ENCODE measurements at regions not wholly inside any gene's neighbourhood (a gene's known extent, or its start where the extent isn't known, plus 50 kb on each side); places are given as distances from the start of the nearest gene placed in this dataset.
"Not testable (repeated sequence)": the region's sequence is repeated elsewhere in the genome, so short reads cannot be mapped to it uniquely, and the experiment has no call there.

DNA sequence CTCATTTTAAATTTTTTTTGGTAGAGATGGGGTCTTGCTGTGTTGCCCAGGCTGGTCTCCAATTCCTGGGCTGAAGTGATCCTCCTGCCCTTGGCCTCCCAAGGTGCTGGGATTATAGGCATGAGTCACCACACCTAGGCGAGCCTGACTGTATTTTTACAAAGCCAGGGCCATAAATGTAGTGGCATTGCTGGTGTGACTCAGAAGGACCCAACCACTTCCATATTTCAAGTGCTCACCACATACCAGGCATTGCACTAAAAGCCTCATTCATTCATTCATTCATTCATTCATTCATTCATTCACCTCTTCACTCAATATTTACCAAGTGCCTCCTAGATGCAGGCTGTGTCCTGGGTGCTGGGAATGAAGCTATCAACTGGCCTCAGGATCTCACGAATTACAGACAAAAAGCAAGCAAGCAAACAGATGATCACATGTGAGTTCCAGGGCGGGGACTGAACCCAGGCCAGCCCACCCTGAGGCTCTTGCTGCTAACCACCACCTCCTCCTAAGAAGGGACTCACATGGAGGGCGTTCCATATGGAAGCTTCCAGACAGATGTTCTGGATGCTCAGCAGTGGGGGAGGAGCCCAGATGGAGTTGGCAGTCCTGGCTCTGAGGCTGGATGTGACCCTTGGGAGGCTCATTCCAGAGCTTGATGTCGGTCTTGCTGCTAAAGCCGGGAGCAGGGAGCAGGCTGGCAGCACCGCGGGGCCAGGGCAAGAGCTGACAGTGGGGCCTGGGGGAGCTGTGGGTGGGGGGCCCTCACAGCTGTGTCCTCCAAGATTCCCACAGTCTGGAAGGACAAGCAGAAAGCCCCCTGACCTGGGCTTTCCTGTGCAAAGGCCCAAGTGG is 158.8 kb downstream of the CTTN start:
- H3K4me3 ChIP-seq (ENCODE audit: low read depth, low read length) = no peak overlapping the region
- DNase-seq (ENCODE audit: low read depth) = peak; percentile 12
- TF ChIP-seq, protein P1, sequence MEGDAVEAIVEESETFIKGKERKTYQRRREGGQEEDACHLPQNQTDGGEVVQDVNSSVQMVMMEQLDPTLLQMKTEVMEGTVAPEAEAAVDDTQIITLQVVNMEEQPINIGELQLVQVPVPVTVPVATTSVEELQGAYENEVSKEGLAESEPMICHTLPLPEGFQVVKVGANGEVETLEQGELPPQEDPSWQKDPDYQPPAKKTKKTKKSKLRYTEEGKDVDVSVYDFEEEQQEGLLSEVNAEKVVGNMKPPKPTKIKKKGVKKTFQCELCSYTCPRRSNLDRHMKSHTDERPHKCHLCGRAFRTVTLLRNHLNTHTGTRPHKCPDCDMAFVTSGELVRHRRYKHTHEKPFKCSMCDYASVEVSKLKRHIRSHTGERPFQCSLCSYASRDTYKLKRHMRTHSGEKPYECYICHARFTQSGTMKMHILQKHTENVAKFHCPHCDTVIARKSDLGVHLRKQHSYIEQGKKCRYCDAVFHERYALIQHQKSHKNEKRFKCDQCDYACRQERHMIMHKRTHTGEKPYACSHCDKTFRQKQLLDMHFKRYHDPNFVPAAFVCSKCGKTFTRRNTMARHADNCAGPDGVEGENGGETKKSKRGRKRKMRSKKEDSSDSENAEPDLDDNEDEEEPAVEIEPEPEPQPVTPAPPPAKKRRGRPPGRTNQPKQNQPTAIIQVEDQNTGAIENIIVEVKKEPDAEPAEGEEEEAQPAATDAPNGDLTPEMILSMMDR (IDR thresholded peaks at IDR 0.05; ENCODE audit: insufficient read depth, low read depth, low read length, missing control alignments) = no peak

DNA sequence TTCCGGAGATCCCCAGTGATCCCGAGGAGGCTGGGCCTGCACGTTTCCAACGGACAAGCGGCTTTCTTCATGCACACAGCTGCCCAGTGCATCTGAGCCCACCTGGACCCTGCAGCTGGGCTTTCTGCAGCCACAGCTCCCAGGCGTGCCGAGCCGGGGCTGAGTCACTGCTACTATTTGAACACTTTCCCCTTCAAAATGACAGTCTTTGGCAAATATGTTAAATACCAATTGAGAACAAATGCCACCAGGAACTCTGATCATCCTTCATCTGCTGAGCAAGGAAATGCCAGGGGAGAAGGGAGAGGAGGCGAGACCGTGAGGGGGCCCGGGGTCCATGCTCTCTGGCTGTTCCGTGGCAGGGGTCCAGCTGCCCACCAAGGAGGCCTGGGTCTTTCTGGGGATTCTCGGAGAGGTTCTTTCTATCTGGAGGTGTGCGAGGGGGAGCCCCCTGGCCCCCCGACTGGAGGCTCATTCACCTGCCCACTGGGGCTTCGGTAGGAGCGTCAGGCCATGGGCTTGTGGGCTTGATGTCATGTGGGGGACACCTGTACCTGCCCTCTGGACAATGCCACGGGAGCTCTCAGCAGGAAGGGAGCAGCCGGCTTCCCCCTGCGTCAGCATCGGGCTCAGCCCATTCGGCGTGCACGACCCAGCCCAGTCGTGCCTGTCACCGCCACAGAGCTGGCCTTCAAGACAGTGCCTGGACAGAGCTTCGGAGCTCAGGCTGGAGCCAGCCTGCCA is 159.6 kb downstream of the CTTN start:
- TF ChIP-seq, protein P1 (IDR thresholded peaks at IDR 0.05; ENCODE audit: insufficient read depth, low read depth, low read length, missing control alignments) = no peak
- no peak overlapping the region for H3K4me3 ChIP-seq (ENCODE audit: low read depth, low read length)
- no peak for DNase-seq (ENCODE audit: low read depth)

DNA sequence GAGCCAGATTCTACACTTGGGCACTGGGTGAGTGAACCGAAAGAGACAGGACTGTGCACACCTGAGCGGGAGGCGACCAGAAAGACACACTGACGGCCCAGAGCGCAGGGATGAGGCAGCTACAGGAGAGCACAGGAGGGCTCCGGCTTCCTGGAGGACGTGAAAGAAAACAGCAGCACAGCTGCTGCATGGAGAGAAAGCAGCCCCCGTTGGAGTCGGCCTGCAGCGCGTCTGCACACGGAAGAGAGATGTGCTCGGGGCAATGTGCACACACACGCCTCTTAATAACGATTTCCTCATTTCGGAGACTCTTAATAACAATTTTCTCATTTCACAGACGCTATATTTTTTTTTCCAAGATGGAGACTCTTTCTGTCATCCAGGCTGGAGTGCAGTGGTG is 160.4 kb downstream of the CTTN start:
- DNase-seq (ENCODE audit: low read depth) = no peak
- no peak overlapping the region for H3K4me3 ChIP-seq (ENCODE audit: low read depth, low read length)
- TF ChIP-seq, protein P1 (IDR thresholded peaks at IDR 0.05; ENCODE audit: insufficient read depth, low read depth, low read length, missing control alignments) = no peak

GRCh38 chr11:70559516-70559915 is 161.2 kb downstream of the CTTN start:
- no peak overlapping the region for H3K4me3 ChIP-seq (ENCODE audit: low read depth, low read length)
- DNase-seq (ENCODE audit: low read depth) = no peak
- TF ChIP-seq, protein P1 (IDR thresholded peaks at IDR 0.05; ENCODE audit: insufficient read depth, low read depth, low read length, missing control alignments) = no peak

GRCh38 chr11:70560621-70561020 is 162.3 kb downstream of the CTTN start:
- DNase-seq (ENCODE audit: low read depth); H3K4me3 ChIP-seq (ENCODE audit: low read depth, low read length): not testable (repeated sequence)

DNA sequence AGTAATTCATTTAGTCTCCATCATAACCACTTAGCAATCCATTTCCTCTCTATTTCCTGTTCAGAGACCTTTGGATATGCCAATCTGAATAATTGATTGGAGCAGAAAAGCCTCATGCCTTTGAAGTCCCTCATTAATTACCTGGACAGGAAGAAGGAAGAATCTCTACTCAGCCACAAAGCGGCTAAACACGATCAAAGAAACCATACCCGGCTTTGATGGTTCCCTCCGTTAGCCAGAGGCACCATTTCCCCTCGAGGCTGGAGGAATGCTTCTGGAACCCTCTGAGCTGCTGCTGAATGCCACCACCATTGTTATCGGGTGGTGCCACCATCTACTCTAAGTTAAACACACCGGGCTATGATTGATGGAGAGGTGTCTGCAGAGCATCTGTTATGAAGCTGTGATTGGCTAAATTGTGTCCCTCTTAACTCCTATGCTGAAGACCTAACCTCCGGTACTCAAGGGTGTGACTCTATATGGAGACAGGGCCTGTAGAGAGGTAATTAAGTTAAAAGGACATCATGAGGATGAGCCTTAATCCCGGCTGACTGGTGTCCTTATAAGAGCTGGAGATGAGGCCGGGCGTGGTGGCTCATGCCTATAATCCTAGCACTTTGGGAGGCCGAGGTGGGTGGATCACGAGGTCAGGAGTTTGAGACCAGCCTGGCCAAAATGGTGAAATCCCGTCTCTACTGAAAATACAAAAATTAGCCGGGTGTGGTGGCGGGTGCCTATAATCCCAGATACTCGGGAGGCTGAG is 168.6 kb downstream of the CTTN start:
- no peak overlapping the region for H3K4me3 ChIP-seq (ENCODE audit: low read depth, low read length)
- TF ChIP-seq, protein P1 (IDR thresholded peaks at IDR 0.05; ENCODE audit: insufficient read depth, low read depth, low read length, missing control alignments) = no peak
- no peak for DNase-seq (ENCODE audit: low read depth)

DNA sequence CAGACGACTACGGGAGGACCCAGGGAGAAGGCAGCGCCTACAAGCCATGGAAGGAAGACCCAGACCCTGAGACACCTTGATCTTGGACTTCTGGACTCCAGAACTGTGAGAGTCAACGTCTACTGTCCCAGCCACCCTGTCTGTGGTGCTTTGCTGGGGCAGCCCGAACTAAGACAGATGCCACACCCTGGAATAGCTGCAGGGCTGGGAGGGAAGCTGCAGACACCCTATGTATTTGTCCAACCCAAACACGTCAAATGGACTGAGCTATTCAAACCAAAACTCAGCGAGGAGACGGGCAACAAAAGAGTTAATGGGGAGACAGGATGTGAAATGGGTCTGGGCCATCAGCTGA is 169.3 kb downstream of the CTTN start:
- DNase-seq (ENCODE audit: low read depth) = no peak
- TF ChIP-seq, protein P1 (IDR thresholded peaks at IDR 0.05; ENCODE audit: insufficient read depth, low read depth, low read length, missing control alignments) = no peak
- H3K4me3 ChIP-seq (ENCODE audit: low read depth, low read length) = no peak overlapping the region

All from GM12865 (cell line).